Activated CD4-positive, CD25-positive, alpha-beta regulatory T cell treated with anti-CD3 and anti-CD28 coated beads, Interleukin-2, amount 50 U/mL, for 24 hours (primary cell): ENCODE measurements at regions not wholly inside any gene's neighbourhood (a gene's known extent, or its start where the extent isn't known, plus 50 kb on each side); places are given as distances from the start of the nearest gene placed in this dataset.
"Not testable (repeated sequence)": the region's sequence is repeated elsewhere in the genome, so short reads cannot be mapped to it uniquely, and the experiment has no call there.

ENCODE experiments used
- ATAC-seq, 2 donors: fragments of 150-1000 bp; cut with Tn5 transposase; one replicate each; pipeline ENCODE4 v1.10.0; 2021; ENCODE audit warnings: mild to moderate bottlenecking in 1 of 2, moderate library complexity in 1 of 2

- ATAC-seq, result no peak
Measured at GRCh38 chr7:112981966-112982365, 104.7 kb downstream of the GPR85 start.

- not testable (repeated sequence) for ATAC-seq
Measured at GRCh38 chr7:112979055-112979454, 107.6 kb downstream of the GPR85 start.

- not testable (repeated sequence) for ATAC-seq
Measured at GRCh38 chr7:112977244-112977955, 109.2 kb downstream of the GPR85 start.

- ATAC-seq, result no peak
Measured at GRCh38 chr7:112970771-112971170, 115.9 kb downstream of the GPR85 start.

- ATAC-seq, result no peak
Measured at GRCh38 chr7:112969946-112970345, 116.7 kb downstream of the GPR85 start.

GRCh38 chr7:112965506-112965905 lies 121.1 kb downstream of the GPR85 start:
- ATAC-seq, result no peak

GRCh38 chr7:112963634-112964033 lies 123.0 kb downstream of the GPR85 start:
- no peak for ATAC-seq

- no peak for ATAC-seq
Measured at GRCh38 chr7:112962815-112963214, 123.8 kb downstream of the GPR85 start.

- no peak for ATAC-seq
Measured at GRCh38 chr7:112959276-112959675, 127.4 kb downstream of the GPR85 start.

GRCh38 chr7:112958775-112959174 lies 127.9 kb downstream of the GPR85 start:
- ATAC-seq, result no peak

- ATAC-seq, result no peak
Measured at GRCh38 chr7:112957901-112958300, 128.7 kb downstream of the GPR85 start.

- not testable (repeated sequence) for ATAC-seq
Measured at GRCh38 chr7:112953031-112953430, 133.6 kb downstream of the GPR85 start.

- no peak for ATAC-seq
Measured at GRCh38 chr7:112951070-112951469, 135.6 kb downstream of the GPR85 start.

GRCh38 chr7:112949682-112950081 lies 136.9 kb downstream of the GPR85 start:
- not testable (repeated sequence) for ATAC-seq

GRCh38 chr7:112946350-112946749 lies 140.3 kb downstream of the GPR85 start:
- ATAC-seq, result no peak

GRCh38 chr7:112945046-112945445 lies 141.6 kb downstream of the GPR85 start:
- ATAC-seq, result no peak

GRCh38 chr7:112942981-112943380 lies 143.6 kb downstream of the GPR85 start:
- no peak for ATAC-seq

- not testable (repeated sequence) for ATAC-seq
Measured at GRCh38 chr7:112942125-112942524, 144.5 kb downstream of the GPR85 start.

GRCh38 chr7:112940314-112940732 lies 146.3 kb downstream of the GPR85 start:
- ATAC-seq, result no peak

- peak; percentile 98 to 99 for ATAC-seq
Measured at GRCh38 chr7:112939574-112940313, 146.9 kb downstream of the GPR85 start.

GRCh38 chr7:112938863-112939573 lies 147.6 kb downstream of the GPR85 start:
- ATAC-seq, result no peak

- ATAC-seq, result no peak
Measured at GRCh38 chr7:112937651-112938415, 147.6 kb upstream of the TMEM168 start.

GRCh38 chr7:112933598-112933997 lies 143.4 kb upstream of the TMEM168 start:
- no peak for ATAC-seq
